GM12878 (cell line): ENCODE measurements at regions not wholly inside any gene's neighbourhood (a gene's known extent, or its start where the extent isn't known, plus 50 kb on each side); places are given as distances from the start of the nearest gene placed in this dataset.

Experiments
- ATF2 ChIP-seq: IDR thresholded peaks from 2 replicates; pipeline ENCODE4 v1.6.1; 2012; ENCODE audit warnings: low read length, inconsistent platforms
- BACH1 ChIP-seq: fragments of 450-650 bp; IDR thresholded peaks from 2 replicates; pipeline ENCODE4 v1.6.1; 2017; ENCODE audit warnings: mild to moderate bottlenecking, borderline replicate concordance
- BHLHE40 ChIP-seq, 2 experiments: fragments of 450-650 bp in 1 of 2; IDR thresholded peaks; 2 replicates each; pipeline ENCODE4 v1.6.1; 2011 to 2017; ENCODE audit warnings: low read depth in 2 of 2, borderline replicate concordance in 1 of 2, improper control_type of control experiment in 1 of 2, low read length in 1 of 2, mild to moderate bottlenecking in 1 of 2
- BMI1 ChIP-seq: fragments of 450-650 bp; IDR thresholded peaks from 2 replicates; pipeline ENCODE4 v1.6.1; 2016; ENCODE audit warnings: mild to moderate bottlenecking, moderate library complexity, borderline replicate concordance
- CBX3 ChIP-seq: fragments of 200-600 bp; sonication (generic); IDR thresholded peaks from 2 replicates; pipeline ENCODE4 v1.6.1; 2016; ENCODE audit warnings: low read depth, borderline replicate concordance
- CTCF ChIP-seq, 3 experiments: IDR thresholded peaks in 2 of 3; conservative IDR thresholded peaks in 1 of 3; 2 replicates each; pipeline ENCODE4 v1.5.1; 2011; ENCODE audit warnings: low read depth in 3 of 3, low read length in 3 of 3, mild to moderate bottlenecking in 3 of 3, control low read depth in 2 of 3, moderate library complexity in 2 of 3, inconsistent platforms in 1 of 3, mixed read lengths in 1 of 3; ENCODE audit not compliant: control insufficient read depth in 2 of 3, insufficient read depth in 1 of 3; ENCODE audit errors: extremely low read depth in 1 of 3
- ETV6 ChIP-seq, 2 experiments: fragments of 450-650 bp in 1 of 2; IDR thresholded peaks in 1 of 2; conservative IDR thresholded peaks in 1 of 2; 2 replicates each; pipeline ENCODE4 v1.6.1; 2014; ENCODE audit warnings: antibody characterized with exemption in 1 of 2, borderline replicate concordance in 1 of 2, low read depth in 1 of 2, mild to moderate bottlenecking in 1 of 2, moderate library complexity in 1 of 2
- HSF1 ChIP-seq: fragments of 150-350 bp; IDR thresholded peaks from 2 replicates; pipeline ENCODE4 v1.6.1; 2014; ENCODE audit warnings: mild to moderate bottlenecking, low read depth, low read length
- IKZF1 ChIP-seq: fragments of 450-650 bp; conservative IDR thresholded peaks from 2 replicates; pipeline ENCODE4 v1.6.1; 2017; ENCODE audit warnings: antibody characterized with exemption, mild to moderate bottlenecking
- POLR2AphosphoS5 ChIP-seq: IDR thresholded peaks from 2 replicates; pipeline ENCODE4 v1.6.1; 2011; ENCODE audit warnings: mild to moderate bottlenecking, low read length, inconsistent platforms
- POU2F2 ChIP-seq: IDR thresholded peaks from 3 replicates; pipeline ENCODE4 v1.6.1; 2011; ENCODE audit warnings: low read depth, mild to moderate bottlenecking, low read length, borderline replicate concordance
- RAD21 ChIP-seq: IDR thresholded peaks from 2 replicates; pipeline ENCODE4 v1.6.1; 2011; ENCODE audit warnings: mild to moderate bottlenecking, low read depth, low read length, moderate library complexity; ENCODE audit not compliant: insufficient read depth
- RELA ChIP-seq: fragments of 450-650 bp; IDR thresholded peaks from 2 replicates; pipeline ENCODE4 v1.8.0; 2014; ENCODE audit warnings: borderline replicate concordance; ENCODE audit not compliant: partially characterized antibody
- SIX5 ChIP-seq: IDR thresholded peaks from 2 replicates; pipeline ENCODE4 v1.6.1; 2011; ENCODE audit warnings: mild to moderate bottlenecking, low read depth, low read length, moderate library complexity; ENCODE audit not compliant: severe bottlenecking
- SMAD1 ChIP-seq: fragments of 450-650 bp; IDR thresholded peaks from 2 replicates; pipeline ENCODE4 v1.6.1; 2018; ENCODE audit warnings: mild to moderate bottlenecking, low read depth; ENCODE audit not compliant: partially characterized antibody
- TAF1 ChIP-seq: IDR thresholded peaks from 2 replicates; pipeline ENCODE4 v1.6.1; 2011; ENCODE audit warnings: mild to moderate bottlenecking, low read depth, low read length, borderline replicate concordance
- TCF7 ChIP-seq: IDR thresholded peaks from 2 replicates; pipeline ENCODE4 v1.6.1; 2014; ENCODE audit warnings: antibody characterized with exemption, borderline replicate concordance
- USF2 ChIP-seq: IDR thresholded peaks from 2 replicates; pipeline ENCODE4 v1.6.1; 2011; ENCODE audit warnings: low read depth, low read length, improper control_type of control experiment, borderline replicate concordance
- YBX1 ChIP-seq: fragments of 450-650 bp; IDR thresholded peaks from 2 replicates; pipeline ENCODE4 v1.6.1; 2016; ENCODE audit warnings: antibody characterized with exemption
- YY1 ChIP-seq: IDR thresholded peaks from 2 replicates; pipeline ENCODE4 v1.6.1; 2011; ENCODE audit warnings: low read depth, mild to moderate bottlenecking, low read length

GRCh38 chr2:176931588-176932563, 280.7 kb upstream of the HNRNPA3 start (continued):
- no peak for TF ChIP-seq HSF1
- peak; percentile 72 for TF ChIP-seq IKZF1
- TF ChIP-seq USF2: no peak; the same call in 1 of the 2 replicates
- no peak for TF ChIP-seq TAF1
- peak; percentile 77; the same call in 1 of the 2 replicates for TF ChIP-seq BMI1
- peak; percentile 95; the same call in 1 of the 2 replicates for TF ChIP-seq BACH1
- no peak for TF ChIP-seq POLR2AphosphoS5
- TF ChIP-seq POU2F2: 0 out of 3 replicates have a peak, but pooled peaks have one; percentile 40
- no peak for TF ChIP-seq YBX1
- TF ChIP-seq BHLHE40 (IDR thresholded peaks at IDR 0.05; ENCODE audit: borderline replicate concordance in 1 of 2, low read depth in 2 of 2, low read length in 1 of 2): peak; percentile 98
- TF ChIP-seq ETV6 (conservative IDR thresholded peaks at IDR 0.05 in 1 of 2, IDR thresholded peaks at IDR 0.05 in 1 of 2; ENCODE audit: borderline replicate concordance in 1 of 2, low read depth in 1 of 2): peak in 1 of 2 experiments; percentile 54; a peak in 1 of 4 replicates
- no peak for TF ChIP-seq SIX5
- TF ChIP-seq SMAD1: peak; percentile 69
- TF ChIP-seq TCF7: peak; percentile 77; the same call in 1 of the 2 replicates
- TF ChIP-seq RAD21: peak; percentile 21; the same call in 1 of the 2 replicates
- TF ChIP-seq CTCF (IDR thresholded peaks at IDR 0.05 in 2 of 3, conservative IDR thresholded peaks at IDR 0.05 in 1 of 3; ENCODE audit: control insufficient read depth in 2 of 3, extremely low read depth in 1 of 3, insufficient read depth in 1 of 3, low read depth in 3 of 3, low read length in 3 of 3): no peak
- peak; percentile 78 for TF ChIP-seq YY1
- peak; percentile 97 for TF ChIP-seq ATF2
- no peak for TF ChIP-seq CBX3
- TF ChIP-seq RELA: peak; percentile 70
